ENCODE measurements at regions not wholly inside any gene's neighbourhood (a gene's known extent, or its start where the extent isn't known, plus 50 kb on each side); places are given as distances from the start of the nearest gene placed in this dataset.
"Not testable (repeated sequence)": the region's sequence is repeated elsewhere in the genome, so short reads cannot be mapped to it uniquely, and the experiment has no call there.

GRCh38 chr12:17159506-17160300 lies 553.7 kb upstream of the LMO3 start:
- H4K20me1 ChIP-seq = no peaks in the 10 kb centered on the region
- no peak overlapping the region for H3K9ac ChIP-seq
- H3K27me3 ChIP-seq = no peaks in the 10 kb centered on the region
- no peak overlapping the region for H3K27ac ChIP-seq
- H3K4me3 ChIP-seq = no peak overlapping the region
- no peak for TF ChIP-seq Cebpa-rat (IDR thresholded peaks at IDR 0.05)
- H3K36me3 ChIP-seq = no peaks in the 10 kb centered on the region
- H3K9me3 ChIP-seq (replicated peaks in 1 of 11) = no peaks in the 10 kb centered on the region
- H3K4me2 ChIP-seq = no peak overlapping the region
- no peaks in the 10 kb centered on the region for H3K4me1 ChIP-seq

- Histone ChIP-seq H3K9ac (no peak overlapping the region), H3K4me2 (no peak overlapping the region), H3K27me3 (no peaks in the 10 kb centered on the region), H3K27ac (no peak overlapping the region), H3K4me3 (no peak overlapping the region), H3K9me3 (replicated peaks in 1 of 11) (peaks cover 0 to 4% (median 2%) of the 10 kb centered on the region in 11 experiments; a peak in 6 of 22 replicates), H3K4me1 (no peaks in the 10 kb centered on the region), H4K20me1 (no peaks in the 10 kb centered on the region), H3K36me3 (no peaks in the 10 kb centered on the region)
- no peak for TF ChIP-seq Cebpa-rat (IDR thresholded peaks at IDR 0.05)
These were observed 552.2 kb upstream of the LMO3 start for GRCh38 chr12:17158201-17158600.

GRCh38 chr12:17151917-17152316 lies 546.0 kb upstream of the LMO3 start:
- H3K4me3 ChIP-seq = no peak overlapping the region
- H3K4me2 ChIP-seq = no peak overlapping the region
- H4K20me1 ChIP-seq = no peaks in the 10 kb centered on the region
- H3K27ac ChIP-seq = no peak overlapping the region
- no peaks in the 10 kb centered on the region for H3K4me1 ChIP-seq
- no peak overlapping the region for H3K9ac ChIP-seq
- H3K36me3 ChIP-seq = no peaks in the 10 kb centered on the region
- TF ChIP-seq Cebpa-rat (IDR thresholded peaks at IDR 0.05) = no peak
- H3K27me3 ChIP-seq = no peaks in the 10 kb centered on the region
- peaks cover 10 to 20% (median 16%) of the 10 kb centered on the region in 11 experiments for H3K9me3 ChIP-seq (replicated peaks in 1 of 11)

DNA sequence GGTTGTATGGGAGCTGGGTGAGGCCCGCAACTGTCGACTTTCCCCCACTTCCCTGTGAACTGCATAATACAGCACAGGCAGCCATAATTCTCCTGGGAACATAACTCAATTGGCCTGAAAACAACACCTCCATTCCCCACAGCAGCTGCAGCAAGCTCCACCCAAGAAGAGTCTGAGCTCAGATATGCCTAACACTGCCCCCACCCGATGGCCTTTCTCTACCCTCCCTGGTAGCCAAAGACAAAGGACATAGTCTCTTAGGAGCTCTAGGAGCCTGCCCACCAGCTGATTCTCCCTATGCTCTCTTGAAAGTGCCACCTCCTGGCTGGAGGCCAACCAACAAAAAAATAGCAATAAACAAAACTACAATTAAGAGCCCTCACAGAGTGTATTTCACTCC lies 542.7 kb upstream of the LMO3 start:
- Histone ChIP-seq H3K9me3 (replicated peaks in 1 of 11) (peaks cover 10 to 20% (median 16%) of the 10 kb centered on the region in 11 experiments), H3K4me3 (no peak overlapping the region), H3K9ac (no peak overlapping the region), H3K4me2 (no peak overlapping the region), H3K36me3 (no peaks in the 10 kb centered on the region), H3K4me1 (no peaks in the 10 kb centered on the region), H3K27ac (no peak overlapping the region), H4K20me1 (no peaks in the 10 kb centered on the region), H3K27me3 (no peaks in the 10 kb centered on the region)
- no peak for TF ChIP-seq Cebpa-rat (IDR thresholded peaks at IDR 0.05)

GRCh38 chr12:17142856-17143255 lies 536.9 kb upstream of the LMO3 start:
- H3K4me2 ChIP-seq = no peak overlapping the region
- no peaks in the 10 kb centered on the region for H3K27me3 ChIP-seq
- H3K4me3 ChIP-seq = no peak overlapping the region
- no peak for TF ChIP-seq Cebpa-rat (IDR thresholded peaks at IDR 0.05)
- no peak overlapping the region for H3K27ac ChIP-seq
- H3K36me3 ChIP-seq = no peaks in the 10 kb centered on the region
- H3K9me3 ChIP-seq (replicated peaks in 1 of 11) = no peaks in the 10 kb centered on the region
- no peaks in the 10 kb centered on the region for H3K4me1 ChIP-seq
- H4K20me1 ChIP-seq = no peaks in the 10 kb centered on the region
- no peak overlapping the region for H3K9ac ChIP-seq

- H3K4me1 ChIP-seq = no peaks in the 10 kb centered on the region
- H3K36me3 ChIP-seq = no peaks in the 10 kb centered on the region
- H3K9ac ChIP-seq = no peak overlapping the region
- no peak overlapping the region for H3K4me2 ChIP-seq
- no peak for TF ChIP-seq Cebpa-rat (IDR thresholded peaks at IDR 0.05)
- H3K4me3 ChIP-seq = no peak overlapping the region
- H3K27me3 ChIP-seq = no peaks in the 10 kb centered on the region
- no peaks in the 10 kb centered on the region for H3K9me3 ChIP-seq (replicated peaks in 1 of 11)
- H4K20me1 ChIP-seq = no peaks in the 10 kb centered on the region
- H3K27ac ChIP-seq = no peak overlapping the region
These were observed 534.0 kb upstream of the LMO3 start for GRCh38 chr12:17139931-17140330.

DNA sequence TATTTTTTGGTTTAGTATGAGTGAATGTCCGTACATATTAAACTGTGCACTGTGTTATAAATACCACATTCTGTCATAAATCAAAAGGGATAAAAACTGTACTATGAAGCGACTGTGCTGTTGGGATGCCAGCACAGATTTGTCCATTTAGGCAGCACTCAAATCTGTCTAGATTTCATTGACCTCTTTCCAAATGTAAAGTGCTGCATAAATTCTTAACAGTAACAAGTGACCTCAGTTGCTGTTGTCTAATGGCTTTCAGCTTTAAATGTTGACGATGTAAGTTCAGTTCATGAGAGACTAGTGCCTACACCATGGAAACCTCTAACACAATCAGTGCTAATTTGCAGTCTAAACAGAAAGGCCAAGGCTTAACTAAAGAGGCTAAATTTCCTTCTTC lies 531.4 kb upstream of the LMO3 start:
- H3K4me1 ChIP-seq = no peaks in the 10 kb centered on the region
- no peak overlapping the region for H3K4me2 ChIP-seq
- H3K27me3 ChIP-seq = no peaks in the 10 kb centered on the region
- H3K9ac ChIP-seq = no peak overlapping the region
- H4K20me1 ChIP-seq = no peaks in the 10 kb centered on the region
- H3K27ac ChIP-seq = no peak overlapping the region
- H3K4me3 ChIP-seq = no peak overlapping the region
- TF ChIP-seq Cebpa-rat (IDR thresholded peaks at IDR 0.05) = no peak
- no peaks in the 10 kb centered on the region for H3K9me3 ChIP-seq (replicated peaks in 1 of 11)
- no peaks in the 10 kb centered on the region for H3K36me3 ChIP-seq

- no peaks in the 10 kb centered on the region for H4K20me1 ChIP-seq
- no peaks in the 10 kb centered on the region for H3K36me3 ChIP-seq
- H3K9ac ChIP-seq = no peak overlapping the region
- H3K27me3 ChIP-seq = no peaks in the 10 kb centered on the region
- no peak overlapping the region for H3K27ac ChIP-seq
- no peak overlapping the region for H3K4me3 ChIP-seq
- H3K4me1 ChIP-seq = no peaks in the 10 kb centered on the region
- TF ChIP-seq Cebpa-rat (IDR thresholded peaks at IDR 0.05) = no peak
- no peaks in the 10 kb centered on the region for H3K9me3 ChIP-seq (replicated peaks in 1 of 11)
- H3K4me2 ChIP-seq = no peak overlapping the region
These were observed 528.4 kb upstream of the LMO3 start for GRCh38 chr12:17134315-17134714.

DNA sequence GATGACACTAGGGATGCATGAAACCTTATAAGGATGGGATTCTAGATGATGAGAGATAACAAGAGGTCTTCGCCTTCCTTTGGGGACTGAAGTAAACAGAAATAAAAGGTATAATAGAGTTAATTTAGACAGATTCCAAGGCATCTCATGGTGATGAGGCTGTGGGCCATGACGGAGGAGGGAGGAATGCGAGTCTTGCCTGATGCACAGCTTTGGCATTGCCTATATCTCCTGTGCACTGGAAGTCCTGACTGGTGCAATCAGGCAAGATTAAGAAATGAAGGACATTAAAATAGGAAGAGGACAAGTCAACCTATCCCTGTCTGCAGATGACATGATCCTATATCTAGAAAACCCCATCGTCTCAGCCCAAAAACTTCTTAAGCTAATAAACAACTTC lies 526.4 kb upstream of the LMO3 start:
- H3K4me1 ChIP-seq = no peaks in the 10 kb centered on the region
- H3K9me3 ChIP-seq (replicated peaks in 1 of 11) = no peaks in the 10 kb centered on the region
- no peak for TF ChIP-seq Cebpa-rat (IDR thresholded peaks at IDR 0.05)
- H3K36me3 ChIP-seq = no peaks in the 10 kb centered on the region
- H3K9ac ChIP-seq = no peak overlapping the region
- H3K27me3 ChIP-seq = no peaks in the 10 kb centered on the region
- H4K20me1 ChIP-seq = no peaks in the 10 kb centered on the region
- H3K4me3 ChIP-seq = no peak overlapping the region
- no peak overlapping the region for H3K4me2 ChIP-seq
- H3K27ac ChIP-seq = no peak overlapping the region

GRCh38 chr12:17116538-17116937 lies 510.6 kb upstream of the LMO3 start:
- H4K20me1 ChIP-seq; H3K4me3 ChIP-seq; H3K27me3 ChIP-seq; H3K36me3 ChIP-seq; H3K9me3 ChIP-seq (replicated peaks in 1 of 11); H3K27ac ChIP-seq; H3K4me1 ChIP-seq; H3K9ac ChIP-seq; H3K4me2 ChIP-seq: not testable (repeated sequence)
